ENCODE measurements at regions not wholly inside any gene's neighbourhood (a gene's known extent, or its start where the extent isn't known, plus 50 kb on each side); places are given as distances from the start of the nearest gene placed in this dataset.

- H3K9me3 ChIP-seq (replicated peaks; ENCODE audit: control insufficient read depth, insufficient read depth, low read depth, low read length) = no peaks in the 10 kb centered on the region
- no peaks in the 10 kb centered on the region for H3K9me1 ChIP-seq (ENCODE audit: control insufficient read depth, insufficient read depth, low read length)
- H3K4me3 ChIP-seq = no peak overlapping the region
- no peaks in the 10 kb centered on the region for H3K79me2 ChIP-seq (ENCODE audit: control insufficient read depth, insufficient read depth, low read length)
- intact Hi-C loops (cut with micrococcal nuclease) (loop anchor here (10.0 kb wide), 1 partner anchor 366 kb away; no protein-coding TSS in a partner anchor), in situ Hi-C loops (cut with MboI) (no loop called here)
- CTCF ChIA-PET (ENCODE audit: low intra/inter-chr PET ratio) = no interaction called here
- POLR2A ChIA-PET = no interaction called here
- H2AFZ ChIP-seq (ENCODE audit: low read depth, low read length) = no peak overlapping the region
- peaks cover 0 to 21% of the 10 kb centered on the region in 2 experiments; a peak in 3 of 5 replicates for H3K4me1 ChIP-seq (replicated peaks in 1 of 2; ENCODE audit: control insufficient read depth in 2 of 2, insufficient read depth in 2 of 2, low read length in 2 of 2)
- ATAC-seq (no peak), DNase-seq (ENCODE audit: extremely low read depth in 1 of 4, low spot score in 3 of 4) (no peak), FAIRE-seq (no peak)
- H3K4me2 ChIP-seq (ENCODE audit: insufficient read depth, low read length) = no peak overlapping the region
- no peak overlapping the region for H3K9ac ChIP-seq (ENCODE audit: insufficient read depth in 1 of 2, low read depth in 2 of 2, low read length in 2 of 2)
- 40% methylated on average over 3 of the region's 3 CpGs for WGBS (ENCODE audit: insufficient coverage, low coverage, missing lambda C conversion rate)
- BruUV-seq (replicated peaks) = no TSS peak
- H3K27me3 ChIP-seq (ENCODE audit: control insufficient read depth in 2 of 2, insufficient read depth in 2 of 2, low read length in 2 of 2) = no peaks in the 10 kb centered on the region
- no peaks in the 10 kb centered on the region for H4K20me1 ChIP-seq (replicated peaks; ENCODE audit: control insufficient read depth, insufficient read depth, low read length)
- H3K36me3 ChIP-seq (ENCODE audit: control insufficient read depth, insufficient read depth, low read length) = no peaks in the 10 kb centered on the region
- no peak overlapping the region for H3K27ac ChIP-seq (ENCODE audit: extremely low read depth, low read depth, low read length)
- no peak for TF ChIP-seq NCOA1 (IDR thresholded peaks at IDR 0.05; ENCODE audit: low read depth)
- no peak for TF ChIP-seq E2F1 (CRISPR knock-in tag; IDR thresholded peaks at IDR 0.05)
- TF ChIP-seq, protein P1, sequence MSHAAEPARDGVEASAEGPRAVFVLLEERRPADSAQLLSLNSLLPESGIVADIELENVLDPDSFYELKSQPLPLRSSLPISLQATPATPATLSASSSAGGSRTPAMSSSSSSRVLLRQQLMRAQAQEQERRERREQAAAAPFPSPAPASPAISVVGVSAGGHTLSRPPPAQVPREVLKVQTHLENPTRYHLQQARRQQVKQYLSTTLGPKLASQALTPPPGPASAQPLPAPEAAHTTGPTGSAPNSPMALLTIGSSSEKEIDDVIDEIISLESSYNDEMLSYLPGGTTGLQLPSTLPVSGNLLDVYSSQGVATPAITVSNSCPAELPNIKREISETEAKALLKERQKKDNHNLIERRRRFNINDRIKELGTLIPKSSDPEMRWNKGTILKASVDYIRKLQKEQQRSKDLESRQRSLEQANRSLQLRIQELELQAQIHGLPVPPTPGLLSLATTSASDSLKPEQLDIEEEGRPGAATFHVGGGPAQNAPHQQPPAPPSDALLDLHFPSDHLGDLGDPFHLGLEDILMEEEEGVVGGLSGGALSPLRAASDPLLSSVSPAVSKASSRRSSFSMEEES (CRISPR knock-in tag; IDR thresholded peaks at IDR 0.05) = no peak
- TF ChIP-seq AFF1 (IDR thresholded peaks at IDR 0.05; ENCODE audit: low read depth in 1 of 2, partially characterized antibody in 2 of 2) = no peak
- TF ChIP-seq ELF1 (tag; IDR thresholded peaks at IDR 0.05) = no peak
- TF ChIP-seq ZNF133 (CRISPR knock-in tag; IDR thresholded peaks at IDR 0.05) = no peak
- no peak for TF ChIP-seq HLTF (IDR thresholded peaks at IDR 0.05)
- no peak for TF ChIP-seq XRCC4 (IDR thresholded peaks at IDR 0.05; ENCODE audit: extremely low read depth, insufficient read depth, insufficient read length)
- TF ChIP-seq CREB5 (CRISPR knock-in tag; IDR thresholded peaks at IDR 0.05) = no peak
- TF ChIP-seq EP400 (IDR thresholded peaks at IDR 0.05) = no peak
- no peak for TF ChIP-seq SREBF2 (CRISPR knock-in tag; IDR thresholded peaks at IDR 0.05)
- no peak for TF ChIP-seq PHTF2 (CRISPR knock-in tag; IDR thresholded peaks at IDR 0.05)
- no peak for TF ChIP-seq CTCFL (IDR thresholded peaks at IDR 0.05; ENCODE audit: borderline replicate concordance, insufficient read depth, low read depth, low read length, poor library complexity, severe bottlenecking)
Measured at GRCh38 chr5:143581147-143581546, 177.7 kb upstream of the NR3C1 start.

Data from K562 (cell line).